Cerebellar cortex (tissue), 1 donor: ENCODE measurements at regions not wholly inside any gene's neighbourhood (a gene's known extent, or its start where the extent isn't known, plus 50 kb on each side); places are given as distances from the start of the nearest gene placed in this dataset.
A peak's percentile ranks its signal among the peaks of the same experiment; 100 is the strongest.
"Not testable (repeated sequence)": the region's sequence is repeated elsewhere in the genome, so short reads cannot be mapped to it uniquely, and the experiment has no call there.

Experiments used
- DNase-seq: peaks from one replicate; pipeline ENCODE4 v3.0.0-alpha.2; 2015; ENCODE audit warnings: low spot score

DNA sequence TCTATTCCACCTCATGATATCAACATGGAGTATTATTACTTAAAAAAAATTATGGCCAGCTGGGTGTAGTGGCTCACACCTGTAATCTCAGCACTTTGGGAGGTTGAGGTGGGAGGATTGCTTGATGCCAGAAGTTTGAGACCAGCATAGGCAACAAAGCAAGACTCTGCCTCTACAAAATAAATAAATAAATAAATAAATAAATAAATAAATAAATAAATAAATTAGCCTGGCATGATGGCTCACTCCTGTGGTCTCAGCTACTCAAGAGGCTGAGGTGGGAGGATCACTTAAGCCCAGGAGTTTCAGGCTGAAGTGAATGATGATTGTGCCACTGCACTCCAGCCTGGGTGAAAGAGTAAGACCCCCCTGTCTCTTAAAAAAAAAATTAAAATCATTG lies 350.8 kb downstream of the VRK1 start:
- DNase-seq, result not testable (repeated sequence)

- no peak for DNase-seq
Observed at GRCh38 chr14:97149775-97150174, 352.6 kb downstream of the VRK1 start.

- no peak for DNase-seq
Observed at GRCh38 chr14:97153527-97153926, 356.3 kb downstream of the VRK1 start.

DNA sequence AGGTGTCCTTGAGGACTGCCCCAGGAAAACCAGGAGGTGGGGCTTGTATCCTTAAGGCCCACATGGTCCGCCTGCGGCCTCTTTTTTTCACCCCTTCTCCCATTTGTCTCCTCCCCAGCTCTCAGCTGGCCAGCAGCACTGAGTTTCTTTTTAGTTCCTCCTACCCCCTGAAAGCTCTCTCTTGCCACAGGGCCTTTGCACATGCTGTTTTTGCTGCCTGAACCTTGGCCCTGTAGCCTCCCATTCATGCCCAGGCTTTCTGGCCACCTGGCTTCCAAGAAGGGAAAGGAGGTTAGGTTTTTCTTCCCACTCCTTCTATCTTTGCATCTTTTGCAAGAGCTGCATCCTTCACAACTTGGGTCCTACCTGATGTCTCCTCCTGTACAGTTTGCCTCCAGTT lies 358.1 kb downstream of the VRK1 start:
- no peak for DNase-seq

DNA sequence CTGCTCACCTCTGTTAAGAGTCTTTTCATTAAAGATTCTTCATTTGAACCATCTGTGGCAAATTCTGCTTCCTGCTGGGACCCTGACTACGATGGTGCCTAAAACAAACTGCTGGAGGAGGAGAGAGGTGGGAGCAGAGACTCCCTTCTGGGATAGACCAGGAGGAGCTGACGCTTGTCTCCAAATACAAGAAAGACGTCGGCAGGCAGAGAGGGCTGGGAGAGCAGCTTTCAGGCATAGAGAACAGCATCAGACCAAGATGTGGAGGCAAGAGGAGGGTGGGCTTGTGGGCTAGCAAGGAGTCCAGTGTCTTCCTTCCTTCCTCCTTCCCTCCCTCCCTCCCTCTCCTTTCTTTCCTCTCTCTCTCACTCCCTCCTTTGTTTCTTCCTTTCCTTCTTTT lies 358.6 kb downstream of the VRK1 start:
- no peak for DNase-seq

GRCh38 chr14:97156705-97157104 lies 359.5 kb downstream of the VRK1 start:
- DNase-seq, result no peak

DNA sequence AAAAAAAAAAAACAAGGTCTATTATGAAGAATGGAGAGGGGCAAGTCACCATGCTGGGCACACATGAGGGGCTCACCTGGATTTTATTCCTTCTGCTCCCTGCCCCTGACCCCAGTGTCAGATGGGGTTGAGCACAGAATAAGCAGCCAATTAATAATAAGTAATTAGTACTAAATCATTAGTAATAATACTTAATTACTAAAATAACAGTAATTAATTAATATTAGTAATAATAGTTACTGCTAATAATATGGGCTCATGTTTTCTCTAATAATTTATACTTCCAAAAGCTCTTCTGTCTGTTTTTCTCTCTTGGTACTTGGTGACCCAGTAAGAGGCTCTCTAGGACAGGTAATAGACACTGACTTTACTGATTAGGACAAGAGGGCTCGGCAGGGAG lies 360.9 kb downstream of the VRK1 start:
- no peak for DNase-seq

DNA sequence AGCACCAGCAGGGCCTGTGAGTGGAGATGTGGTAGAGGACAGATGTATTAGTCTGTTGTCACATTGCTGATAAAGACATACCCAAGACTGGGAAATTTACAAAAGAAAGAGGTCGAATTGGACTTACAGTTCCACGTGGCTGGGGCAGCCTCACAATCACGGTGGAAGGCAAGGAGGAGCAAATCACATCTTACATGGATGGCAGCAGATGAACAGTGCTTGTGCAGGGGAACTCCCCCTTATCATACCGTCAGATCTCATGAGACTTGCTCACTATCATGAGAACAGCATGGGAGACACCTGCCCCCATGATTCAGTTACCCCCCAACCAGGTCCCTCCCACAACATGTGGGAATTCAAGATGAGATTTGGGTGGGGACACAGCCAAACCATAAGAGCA lies 361.9 kb downstream of the VRK1 start:
- DNase-seq, result no peak

DNA sequence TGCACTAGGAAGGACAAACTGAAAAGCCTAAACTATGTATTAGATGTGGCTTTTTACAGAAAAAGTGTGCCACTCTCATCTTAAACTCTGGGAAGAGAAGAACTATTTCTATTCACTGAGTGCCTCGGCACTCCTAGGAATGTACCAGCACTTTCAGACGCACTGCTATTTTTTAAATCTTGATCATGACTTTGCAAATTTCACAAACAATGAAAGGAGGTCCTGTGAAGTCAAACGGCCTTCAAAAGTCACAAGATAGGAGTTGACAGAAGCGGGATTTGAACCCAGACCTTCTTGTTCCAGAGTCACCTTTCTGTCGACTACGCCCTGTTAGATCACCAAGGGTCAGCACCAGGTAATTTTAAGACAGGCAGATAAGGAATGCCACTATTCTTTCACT lies 365.4 kb downstream of the VRK1 start:
- DNase-seq, result no peak

DNA sequence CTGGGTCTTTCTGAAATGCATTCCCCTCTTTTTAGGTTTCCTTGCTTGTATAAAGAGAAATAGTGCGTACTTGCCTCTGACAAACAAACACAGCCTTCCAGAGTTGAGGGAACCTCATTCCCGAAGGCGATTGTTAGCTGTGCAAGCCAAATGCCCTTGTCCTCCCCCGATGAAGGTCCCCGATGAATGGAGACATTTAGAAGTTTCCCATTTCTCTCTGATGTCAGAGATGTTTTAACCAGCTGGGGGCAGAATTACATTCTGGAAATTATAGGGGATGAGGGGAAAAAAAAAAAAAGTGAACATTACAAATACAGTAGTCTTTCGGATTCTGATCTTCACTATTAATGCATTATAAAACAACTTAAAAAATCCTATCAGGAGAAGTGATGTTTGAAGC lies 366.8 kb downstream of the VRK1 start:
- no peak for DNase-seq

DNA sequence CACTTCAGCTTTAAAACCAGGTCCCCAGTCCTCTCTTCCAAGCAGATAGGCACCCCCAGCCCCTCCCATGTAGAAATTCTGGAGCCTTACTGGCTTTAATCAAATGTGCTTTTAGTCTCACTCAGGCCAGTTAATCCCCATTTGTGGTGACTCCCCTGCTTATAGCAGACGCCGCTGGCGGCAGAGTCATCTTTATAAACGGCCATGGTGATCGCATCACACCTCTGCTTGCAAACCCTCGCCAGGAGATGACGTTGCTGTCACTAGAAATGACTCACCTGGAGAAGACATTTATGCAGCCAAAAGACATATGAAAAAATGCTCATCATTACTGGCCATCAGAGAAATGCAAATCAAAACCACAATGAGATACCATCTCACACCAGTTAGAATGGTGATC lies 369.3 kb downstream of the VRK1 start:
- no peak for DNase-seq

- DNase-seq, result not testable (repeated sequence)
Observed at GRCh38 chr14:97167577-97167976, 370.4 kb downstream of the VRK1 start.

- DNase-seq, result no peak
Observed at GRCh38 chr14:97172644-97173043, 375.5 kb downstream of the VRK1 start.

- peak; percentile 11 for DNase-seq
Observed at GRCh38 chr14:97177016-97177415, 379.8 kb downstream of the VRK1 start.

DNA sequence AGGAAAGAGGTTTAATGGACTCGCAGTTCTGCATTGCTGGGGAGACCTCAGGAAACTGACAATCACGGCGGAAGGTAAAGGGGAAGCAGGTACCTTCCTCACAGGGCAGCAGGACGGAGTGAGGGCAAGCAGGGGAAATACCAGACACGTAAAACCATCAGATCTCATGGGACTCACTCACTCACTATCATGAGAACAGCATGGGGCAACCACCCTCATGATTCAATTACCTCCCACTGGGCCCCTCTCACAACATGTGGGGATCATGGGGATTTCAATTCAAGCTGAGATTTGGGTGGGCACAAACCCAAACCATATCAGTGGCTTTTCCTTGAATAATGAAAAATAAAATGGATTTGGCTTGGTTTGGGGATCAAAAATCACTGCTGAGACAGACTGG lies 380.5 kb downstream of the VRK1 start:
- no peak for DNase-seq

DNA sequence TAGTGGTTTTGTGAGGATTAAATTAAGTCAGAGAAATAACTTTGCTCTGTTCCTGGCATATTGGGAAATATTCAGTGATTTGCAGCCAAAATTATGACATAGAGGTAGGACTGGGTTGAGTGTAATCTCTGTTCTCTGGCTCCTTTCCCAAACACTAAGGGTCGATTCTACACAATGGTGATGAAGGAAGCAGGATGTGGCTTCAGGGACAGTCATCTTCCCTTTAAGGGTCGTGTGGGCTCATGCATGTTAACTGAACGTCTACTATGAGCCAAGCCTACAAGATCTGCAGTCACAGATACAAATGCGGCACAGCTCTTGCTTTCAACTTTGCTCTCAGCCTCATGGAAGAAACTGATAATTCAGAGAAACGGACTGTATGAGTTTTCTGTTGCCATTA lies 381.6 kb downstream of the VRK1 start:
- no peak for DNase-seq

DNA sequence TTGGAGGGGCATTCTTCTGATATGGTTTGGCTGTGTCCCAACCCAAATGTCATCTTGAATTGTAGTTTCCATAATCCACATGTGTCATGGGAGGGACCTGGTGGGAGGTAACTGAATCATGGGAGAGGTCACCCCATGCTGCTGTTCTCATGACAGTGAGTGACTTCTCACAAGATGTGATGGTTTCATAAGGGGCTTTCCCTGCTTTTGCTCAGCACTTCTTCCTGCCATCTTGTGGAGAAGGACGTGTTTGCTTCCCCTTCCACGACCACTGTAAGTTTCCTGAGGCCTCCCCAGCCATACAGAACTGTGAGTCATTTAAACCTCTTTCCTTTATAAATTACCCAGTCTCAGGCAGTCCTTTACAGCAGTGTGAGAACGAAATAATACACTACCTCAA lies 382.4 kb downstream of the VRK1 start:
- DNase-seq, result no peak

GRCh38 chr14:97180304-97181200 lies 383.4 kb downstream of the VRK1 start:
- DNase-seq, result no peak

DNA sequence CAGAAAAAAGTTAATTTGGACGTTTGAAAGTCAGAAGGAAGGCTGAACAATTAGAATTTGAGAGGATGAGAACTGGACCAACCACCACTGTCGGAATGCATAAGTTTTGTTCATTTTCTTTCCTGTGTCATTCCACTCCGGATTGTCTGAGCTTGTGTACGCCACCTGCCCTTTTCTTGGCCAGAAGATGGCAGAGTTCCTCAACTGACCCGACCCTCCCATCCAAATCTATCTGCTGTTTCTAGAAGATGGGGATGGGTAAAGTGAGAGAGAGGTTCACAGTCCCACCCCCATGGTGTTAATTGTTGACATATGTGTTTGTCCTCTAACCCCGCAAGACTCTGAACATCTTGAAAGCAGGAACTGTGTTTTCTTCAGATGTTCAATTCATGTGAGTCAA lies 388.0 kb downstream of the VRK1 start:
- peak; percentile 6 for DNase-seq

GRCh38 chr14:97187916-97188315 lies 390.7 kb downstream of the VRK1 start:
- DNase-seq, result no peak

- DNase-seq, result no peak
Observed at GRCh38 chr14:97196336-97196735, 399.2 kb downstream of the VRK1 start.

GRCh38 chr14:97198813-97199212 lies 401.6 kb downstream of the VRK1 start:
- DNase-seq, result no peak

- DNase-seq, result no peak
Observed at GRCh38 chr14:97200245-97200644, 403.1 kb downstream of the VRK1 start.

DNA sequence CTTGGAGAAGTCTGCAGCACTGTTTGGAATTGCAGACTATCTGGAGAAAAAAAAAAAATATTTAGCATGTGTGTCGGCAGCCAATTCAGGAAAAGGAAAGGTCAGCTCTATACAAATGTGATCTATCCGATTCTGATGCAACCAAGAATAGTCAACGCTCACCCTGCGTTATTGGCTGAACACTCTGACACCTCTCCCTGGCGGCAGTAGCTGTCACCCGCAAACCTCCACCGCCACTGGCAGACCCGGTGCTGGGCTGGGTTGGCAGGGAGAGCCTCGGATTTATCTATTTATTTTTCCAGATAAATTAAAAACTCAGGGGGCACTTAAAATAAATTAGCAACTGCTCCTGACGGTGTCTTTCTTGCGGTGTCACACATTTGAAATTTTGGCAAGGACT lies 409.7 kb downstream of the VRK1 start:
- no peak for DNase-seq
